ENCODE measurements at regions not wholly inside any gene's neighbourhood (a gene's known extent, or its start where the extent isn't known, plus 50 kb on each side); places are given as distances from the start of the nearest gene placed in this dataset.
"Not testable (repeated sequence)": the region's sequence is repeated elsewhere in the genome, so short reads cannot be mapped to it uniquely, and the experiment has no call there.

GRCh38 chr11:39363571-39363970 is 2095.9 kb downstream of the LRRC4C start:
- no peaks in the 10 kb centered on the region for H3K27me3 Mint-ChIP-seq
- no peaks in the 10 kb centered on the region for H3K4me1 Mint-ChIP-seq

DNA sequence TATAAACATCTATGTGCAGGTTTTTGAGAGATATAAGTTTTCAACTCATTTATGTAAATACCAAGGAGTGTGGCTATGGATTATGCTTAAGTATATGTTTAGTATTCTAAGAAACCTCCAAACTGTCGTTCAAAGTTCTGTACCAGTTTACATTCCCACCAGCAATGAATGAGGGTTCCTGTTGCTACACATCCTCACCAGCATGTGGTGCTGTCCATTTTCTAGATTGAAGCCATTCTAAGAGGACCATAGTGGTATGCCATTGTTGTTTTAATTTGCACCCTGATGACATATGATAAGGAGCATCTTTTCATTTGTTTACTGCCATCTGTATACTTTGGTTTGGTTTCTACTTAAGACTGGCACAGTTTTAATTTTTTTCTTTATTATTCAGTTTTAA is 2097.9 kb downstream of the LRRC4C start:
- H3K27ac Mint-ChIP-seq, result no peak overlapping the region
- H3K27me3 Mint-ChIP-seq, result no peaks in the 10 kb centered on the region
- H3K4me1 Mint-ChIP-seq, result no peaks in the 10 kb centered on the region
- H3K4me3 Mint-ChIP-seq, result no peak overlapping the region
- no peaks in the 10 kb centered on the region for H3K36me3 Mint-ChIP-seq
- H3K9me3 Mint-ChIP-seq, result no peaks in the 10 kb centered on the region
- DNase-seq, result no peak
- no peak for ATAC-seq (replicated peaks)

More at GRCh38 chr11:39363571-39363970, 2095.9 kb downstream of the LRRC4C start:
- H3K36me3 Mint-ChIP-seq, result no peaks in the 10 kb centered on the region
- DNase-seq, result no peak
- no peak for ATAC-seq (replicated peaks)
- H3K27ac Mint-ChIP-seq, result no peak overlapping the region
- no peak overlapping the region for H3K4me3 Mint-ChIP-seq
- H3K9me3 Mint-ChIP-seq, result no peaks in the 10 kb centered on the region

- Mint-ChIP-seq H3K9me3 (peaks cover 0 to 1% of the 10 kb centered on the region in 2 donors), H3K4me3 (no peak overlapping the region), H3K36me3 (no peaks in the 10 kb centered on the region), H3K27me3 (no peaks in the 10 kb centered on the region), H3K4me1 (no peaks in the 10 kb centered on the region), H3K27ac (no peak overlapping the region)
- DNase-seq, result no peak
- ATAC-seq (replicated peaks), result no peak
Measured at GRCh38 chr11:39345834-39346442, 2113.5 kb downstream of the LRRC4C start.

DNA sequence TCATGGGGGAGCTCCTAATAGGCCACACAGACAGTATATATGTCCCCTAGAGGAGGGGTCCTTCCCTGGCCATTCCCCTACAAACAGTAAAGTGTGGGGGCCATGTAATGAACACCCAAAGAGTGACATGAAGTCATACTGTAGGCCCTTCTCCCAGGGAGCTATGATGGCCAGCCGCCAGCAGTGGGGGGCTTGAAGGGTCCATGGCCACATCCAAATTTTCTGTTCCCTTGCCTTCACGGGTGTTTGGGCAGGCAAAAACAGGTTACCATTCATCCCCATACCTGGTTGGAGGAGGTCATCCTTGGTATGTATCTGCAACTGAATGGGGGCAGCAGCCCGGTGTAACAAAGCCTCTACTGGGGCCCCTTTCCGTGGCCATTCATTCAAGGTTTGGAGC is 2118.0 kb downstream of the LRRC4C start:
- ATAC-seq (replicated peaks) (no peak), DNase-seq (no peak)
- H3K4me3 Mint-ChIP-seq, result no peak overlapping the region
- no peaks in the 10 kb centered on the region for H3K36me3 Mint-ChIP-seq
- peaks cover 8 to 12% of the 10 kb centered on the region in 2 donors for H3K9me3 Mint-ChIP-seq
- H3K27ac Mint-ChIP-seq, result no peak overlapping the region
- H3K4me1 Mint-ChIP-seq, result no peaks in the 10 kb centered on the region
- H3K27me3 Mint-ChIP-seq, result no peaks in the 10 kb centered on the region

GRCh38 chr11:39333006-39333405 is 2126.4 kb downstream of the LRRC4C start:
- H3K4me1 Mint-ChIP-seq; H3K27me3 Mint-ChIP-seq; ATAC-seq (replicated peaks): not testable (repeated sequence)

GRCh38 chr11:39327302-39327701 is 2132.2 kb downstream of the LRRC4C start:
- no peaks in the 10 kb centered on the region for H3K27me3 Mint-ChIP-seq
- no peak overlapping the region for H3K27ac Mint-ChIP-seq
- DNase-seq (no peak), ATAC-seq (replicated peaks) (no peak)
- H3K4me3 Mint-ChIP-seq, result no peak overlapping the region
- H3K4me1 Mint-ChIP-seq, result no peaks in the 10 kb centered on the region
- H3K36me3 Mint-ChIP-seq, result no peaks in the 10 kb centered on the region
- peaks cover 0 to 3% of the 10 kb centered on the region in 2 donors for H3K9me3 Mint-ChIP-seq

More at GRCh38 chr11:39333006-39333405, 2126.4 kb downstream of the LRRC4C start:
- H3K9me3 Mint-ChIP-seq, H3K27ac Mint-ChIP-seq, DNase-seq, H3K4me3 Mint-ChIP-seq, H3K36me3 Mint-ChIP-seq: not testable (repeated sequence)

GRCh38 chr11:39311888-39312287 is 2147.6 kb downstream of the LRRC4C start:
- not testable (repeated sequence) for H3K27ac Mint-ChIP-seq; DNase-seq; H3K4me3 Mint-ChIP-seq; H3K27me3 Mint-ChIP-seq; H3K36me3 Mint-ChIP-seq; H3K4me1 Mint-ChIP-seq; ATAC-seq (replicated peaks)
- H3K9me3 Mint-ChIP-seq, result peaks cover 8 to 14% of the 10 kb centered on the region in 2 donors

DNA sequence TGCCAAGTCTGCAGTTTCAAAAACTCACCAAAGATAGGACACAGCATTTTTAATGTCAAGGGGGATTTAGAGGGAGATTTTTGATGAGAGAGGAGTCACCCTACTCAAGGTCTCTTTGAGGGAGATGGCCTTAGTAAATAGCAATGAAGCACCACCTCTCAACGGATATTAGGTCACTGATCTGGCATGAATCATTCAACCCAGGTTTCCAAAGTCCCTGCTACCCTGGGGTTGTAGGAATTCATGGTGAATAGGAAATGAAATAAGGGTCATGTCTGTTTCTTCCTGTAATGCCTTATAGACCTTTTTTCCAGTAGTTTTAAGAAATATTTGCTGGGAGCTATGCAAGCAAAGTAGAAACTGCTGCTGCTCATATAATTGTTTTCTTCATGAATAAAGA is 2154.9 kb downstream of the LRRC4C start:
- Mint-ChIP-seq H3K27me3 (no peaks in the 10 kb centered on the region), H3K4me1 (no peaks in the 10 kb centered on the region), H3K9me3 (peaks cover 8 to 12% of the 10 kb centered on the region in 2 donors), H3K27ac (no peak overlapping the region), H3K36me3 (no peaks in the 10 kb centered on the region), H3K4me3 (no peak overlapping the region)
- ATAC-seq (replicated peaks) (no peak), DNase-seq (no peak)

DNA sequence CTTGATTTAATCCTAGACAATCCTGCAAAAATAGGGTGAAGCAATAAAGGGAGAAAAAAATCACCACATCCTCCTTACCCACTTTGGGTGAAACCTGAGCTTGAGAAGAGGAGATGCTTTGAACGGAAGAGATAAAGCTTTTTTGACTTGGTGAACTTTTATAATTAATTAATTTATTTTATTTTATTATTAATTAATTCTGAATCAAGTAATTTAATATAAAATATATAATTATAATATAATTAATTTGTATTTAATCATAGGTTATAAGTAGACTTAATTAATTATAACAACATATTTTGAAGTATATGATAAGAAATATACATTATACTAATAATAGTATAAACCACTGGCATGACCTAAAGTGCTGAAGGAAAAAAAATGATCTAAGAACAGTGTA is 2164.8 kb downstream of the LRRC4C start:
- H3K27ac Mint-ChIP-seq, result no peak overlapping the region

DNA sequence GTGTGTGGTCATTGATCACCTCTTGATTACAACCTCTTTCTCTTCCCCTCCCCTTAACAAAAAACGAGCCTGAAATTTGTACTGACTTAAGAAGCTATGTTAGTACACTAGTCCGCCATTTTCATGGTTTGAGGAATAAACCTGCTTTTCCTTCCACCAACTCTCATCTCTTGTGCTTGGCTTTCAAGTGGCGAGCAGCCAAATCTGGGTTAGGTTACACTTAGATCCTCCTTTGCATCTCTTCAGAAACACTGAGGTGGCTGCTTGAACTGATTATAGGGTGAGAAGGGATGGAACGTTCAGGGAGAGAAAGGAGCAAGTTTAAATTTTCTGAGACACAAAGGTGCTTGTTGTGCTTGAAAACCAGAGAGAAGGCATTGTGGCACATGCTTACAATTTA is 2171.4 kb downstream of the LRRC4C start:
- Mint-ChIP-seq H3K4me1 (no peaks in the 10 kb centered on the region), H3K36me3 (no peaks in the 10 kb centered on the region), H3K9me3 (peaks cover 12 to 15% of the 10 kb centered on the region in 2 donors), H3K4me3 (no peak overlapping the region), H3K27me3 (no peaks in the 10 kb centered on the region), H3K27ac (no peak overlapping the region)
- DNase-seq (no peak), ATAC-seq (replicated peaks) (no peak)

More for the DNA sequence above, 2164.8 kb downstream of the LRRC4C start:
- no peak overlapping the region for H3K4me3 Mint-ChIP-seq
- ATAC-seq (replicated peaks) (no peak), DNase-seq (no peak)
- no peaks in the 10 kb centered on the region for H3K4me1 Mint-ChIP-seq
- H3K9me3 Mint-ChIP-seq, result peaks cover 5 to 12% of the 10 kb centered on the region in 2 donors
- H3K27me3 Mint-ChIP-seq, result no peaks in the 10 kb centered on the region
- no peaks in the 10 kb centered on the region for H3K36me3 Mint-ChIP-seq

DNA sequence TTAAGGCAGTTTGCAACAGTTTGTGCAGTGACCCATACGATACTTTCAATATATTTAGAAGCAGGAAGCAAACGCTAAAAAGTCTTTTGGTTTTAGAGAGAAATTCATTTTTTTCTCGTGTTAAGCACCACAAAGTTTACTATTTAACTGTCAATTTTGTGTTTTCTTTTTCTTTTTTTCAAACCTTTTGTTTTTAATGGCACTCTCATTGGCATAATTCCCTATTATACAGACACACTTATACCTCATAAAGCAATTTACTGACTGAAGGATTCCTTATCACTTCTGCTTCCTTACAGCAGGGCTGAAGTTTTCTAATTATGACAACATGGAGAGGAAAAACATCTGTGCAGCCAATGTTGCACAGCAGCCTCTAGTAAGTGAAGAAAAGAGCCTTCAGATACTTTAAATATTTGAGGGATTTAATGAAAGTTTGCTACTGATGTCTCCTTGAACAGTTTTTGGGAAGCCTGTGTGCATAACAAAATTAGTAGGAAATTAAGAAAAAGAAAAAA is 2191.2 kb downstream of the LRRC4C start:
- DNase-seq (no peak), ATAC-seq (replicated peaks) (no peak)
- Mint-ChIP-seq H3K27ac (no peak overlapping the region), H3K27me3 (no peaks in the 10 kb centered on the region), H3K4me1 (no peaks in the 10 kb centered on the region), H3K4me3 (no peak overlapping the region), H3K9me3 (peaks cover 6 to 9% of the 10 kb centered on the region in 2 donors), H3K36me3 (no peaks in the 10 kb centered on the region)

- Mint-ChIP-seq H3K9me3 (peaks cover 21 to 22% of the 10 kb centered on the region in 2 donors), H3K27me3 (no peaks in the 10 kb centered on the region), H3K4me3 (no peak overlapping the region), H3K4me1 (no peaks in the 10 kb centered on the region), H3K36me3 (no peaks in the 10 kb centered on the region), H3K27ac (no peak overlapping the region)
- DNase-seq, result no peak
- no peak for ATAC-seq (replicated peaks)
Measured at GRCh38 chr11:39255648-39256047, 2203.8 kb downstream of the LRRC4C start.

- no peaks in the 10 kb centered on the region for H3K27me3 Mint-ChIP-seq
- H3K27ac Mint-ChIP-seq, result no peak overlapping the region
- no peak overlapping the region for H3K4me3 Mint-ChIP-seq
- no peaks in the 10 kb centered on the region for H3K36me3 Mint-ChIP-seq
- no peaks in the 10 kb centered on the region for H3K4me1 Mint-ChIP-seq
- H3K9me3 Mint-ChIP-seq, result peaks cover 7 to 11% of the 10 kb centered on the region in 2 donors
- DNase-seq (no peak), ATAC-seq (replicated peaks) (no peak)
Measured at GRCh38 chr11:39249566-39250365, 2209.7 kb downstream of the LRRC4C start.

DNA sequence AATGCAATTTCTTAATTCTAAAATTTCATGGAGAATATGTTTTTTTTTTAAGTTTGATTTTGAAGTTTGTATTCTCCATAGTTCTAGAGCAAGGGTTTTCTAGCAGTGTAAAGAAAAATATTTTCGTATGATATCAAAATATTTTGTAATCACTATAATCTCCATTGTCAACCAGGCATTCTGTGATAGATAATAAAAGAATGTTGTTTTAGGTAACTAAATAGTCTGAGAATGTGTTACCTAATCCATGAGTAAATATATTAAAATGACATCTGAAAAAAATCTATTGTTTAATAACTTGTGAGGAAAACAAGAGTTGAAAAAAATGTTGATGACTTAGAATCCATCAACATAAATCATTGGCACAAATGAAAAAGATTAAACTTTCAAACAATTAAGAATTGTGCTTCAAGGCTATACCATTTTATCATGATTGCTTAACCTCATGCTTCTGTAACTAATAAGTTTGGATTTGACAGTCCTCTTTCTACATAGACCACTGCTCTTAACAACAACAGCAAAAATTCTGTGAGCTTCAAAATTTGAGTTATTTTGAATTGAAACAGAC is 2211.8 kb downstream of the LRRC4C start:
- no peak overlapping the region for H3K27ac Mint-ChIP-seq
- no peaks in the 10 kb centered on the region for H3K27me3 Mint-ChIP-seq
- no peak for ATAC-seq (replicated peaks)
- H3K36me3 Mint-ChIP-seq, result no peaks in the 10 kb centered on the region
- no peak for DNase-seq
- H3K4me3 Mint-ChIP-seq, result no peak overlapping the region
- peaks cover 4 to 6% of the 10 kb centered on the region in 2 donors for H3K9me3 Mint-ChIP-seq
- H3K4me1 Mint-ChIP-seq, result no peaks in the 10 kb centered on the region

DNA sequence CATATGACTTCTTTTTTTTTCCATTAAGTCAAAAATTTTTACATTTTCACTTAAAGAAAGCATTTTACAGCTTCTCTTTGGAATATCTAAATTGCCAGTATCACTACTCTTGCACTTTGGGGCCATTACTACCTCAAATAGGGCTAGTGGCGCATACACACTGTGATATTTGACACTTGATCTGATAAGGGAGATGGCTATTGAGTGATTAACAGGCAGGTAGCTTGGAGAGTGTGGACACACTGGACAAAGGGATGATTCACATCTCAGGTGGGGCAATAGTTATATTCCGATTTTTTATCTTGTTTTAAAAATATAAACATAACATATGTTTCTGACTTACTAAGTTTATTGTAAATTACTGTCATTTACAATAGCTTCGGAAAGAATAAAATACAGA is 2219.9 kb downstream of the LRRC4C start:
- Mint-ChIP-seq H3K4me3 (no peak overlapping the region), H3K27ac (no peak overlapping the region), H3K9me3 (peaks cover 0 to 8% of the 10 kb centered on the region in 2 donors), H3K27me3 (no peaks in the 10 kb centered on the region), H3K4me1 (no peaks in the 10 kb centered on the region), H3K36me3 (no peaks in the 10 kb centered on the region)
- DNase-seq (no peak), ATAC-seq (replicated peaks) (no peak)

Data from stimulated activated naive B cell treated with anti-CD40 and anti-IgM and Interleukin-4, amounts not matched to agents 10 μg/mL and 1 μg/mL and 100 μg/mL, for 72 hours (primary cell).